Esophagus muscularis mucosa (tissue), 4 donors: ENCODE measurements at regions not wholly inside any gene's neighbourhood (a gene's known extent, or its start where the extent isn't known, plus 50 kb on each side); places are given as distances from the start of the nearest gene placed in this dataset.

Experiments
- DNase-seq: peaks from one replicate; pipeline ENCODE4 v3.0.0-alpha.2; 2017; ENCODE audit errors: extremely low spot score
- H3K27ac ChIP-seq, 4 donors: fragments of 200-600 bp; sonication (generic); replicated peaks in 1 of 4; 1 replicate in 3 of 4; 2 replicates in 1 of 4; pipeline ENCODE4 v1.5.1; 2016 to 2019; ENCODE audit warnings: mild to moderate bottlenecking in 1 of 4
- H3K27me3 ChIP-seq, 4 donors: fragments of 200-600 bp; sonication (generic); one replicate each; pipeline versions ENCODE4 v1.5.1 to v1.6.0; 2016 to 2019
- H3K36me3 ChIP-seq, 4 donors: fragments of 200-600 bp; sonication (generic); one replicate each; pipeline ENCODE4 v1.5.1; 2016 to 2019
- H3K4me1 ChIP-seq, 4 donors: fragments of 200-600 bp; sonication (generic); one replicate each; pipeline ENCODE4 v1.5.1; 2016 to 2019
- H3K4me3 ChIP-seq, 4 donors: fragments of 200-600 bp; sonication (generic); 1 replicate in 2 of 4; 2 replicates in 2 of 4; pipeline ENCODE4 v1.5.1; 2016 to 2019; ENCODE audit warnings: mild to moderate bottlenecking in 4 of 4, moderate library complexity in 1 of 4
- H3K9me3 ChIP-seq, 4 donors: fragments of 200-600 bp; sonication (generic); 1 replicate in 3 of 4; 2 replicates in 1 of 4; pipeline ENCODE4 v1.5.1; 2016 to 2019
- CTCF ChIP-seq, 3 experiments: fragments of 200-600 bp in 2 of 3; fragments of 450-650 bp in 1 of 3; sonication (generic) in 2 of 3; IDR thresholded peaks; one replicate each; pipeline ENCODE4 v1.5.1; 2017 to 2019; ENCODE audit warnings: antibody characterized with exemption in 3 of 3, mild to moderate bottlenecking in 2 of 3, moderate library complexity in 1 of 3
- EP300 ChIP-seq: sonication (generic); formaldehyde crosslinking; IDR thresholded peaks from one replicate; pipeline ENCODE4 v1.6.1; 2017; ENCODE audit warnings: antibody characterized with exemption
- POLR2A ChIP-seq: fragments of 450-650 bp; IDR thresholded peaks from one replicate; pipeline ENCODE4 v1.6.1; 2017; ENCODE audit warnings: antibody characterized with exemption, moderate library complexity, mild to moderate bottlenecking, low read depth
- POLR2AphosphoS5 ChIP-seq, 2 donors: sonication (generic); formaldehyde crosslinking; IDR thresholded peaks; one replicate each; pipeline ENCODE4 v1.6.1; 2017; ENCODE audit warnings: antibody characterized with exemption in 2 of 2
- WGBS: methylation state at CpG from one replicate; pipeline ENCODE4 v1.1.5; 2018; 5-methylcytosine and 5-hydroxymethylcytosine counted together
- intact Hi-C: fragments of 100-400 bp; cut with DNase I; formaldehyde crosslinking; loops from one replicate; pipeline ENCODE4 v1.15.1; 2023

GRCh38 chr11:29578806-29579205, 438.0 kb downstream of the KCNA4 start:
- no peaks in the 10 kb centered on the region for H3K4me1 ChIP-seq
- H3K27me3 ChIP-seq = no peaks in the 10 kb centered on the region
- WGBS = 96% methylated on average over 2 of the region's 2 CpGs
- TF ChIP-seq EP300 (no peak), POLR2A (no peak), CTCF (IDR thresholded peaks at IDR 0.05) (no peak), POLR2AphosphoS5 (IDR thresholded peaks at IDR 0.05) (no peak)
- H3K9me3 ChIP-seq = no peaks in the 10 kb centered on the region
- H3K36me3 ChIP-seq = no peaks in the 10 kb centered on the region
- DNase-seq = no peak
- no peak overlapping the region for H3K4me3 ChIP-seq
- H3K27ac ChIP-seq = no peak overlapping the region
- intact Hi-C loops = no loop called here

GRCh38 chr11:29564486-29564885, 452.3 kb downstream of the KCNA4 start:
- H3K4me3 ChIP-seq = no peak overlapping the region
- H3K36me3 ChIP-seq = no peaks in the 10 kb centered on the region
- no peaks in the 10 kb centered on the region for H3K4me1 ChIP-seq
- no peak for TF ChIP-seq POLR2AphosphoS5 (IDR thresholded peaks at IDR 0.05)
- no peak for TF ChIP-seq EP300
- no peak overlapping the region for H3K27ac ChIP-seq
- H3K27me3 ChIP-seq = no peaks in the 10 kb centered on the region
- H3K9me3 ChIP-seq = no peaks in the 10 kb centered on the region
- DNase-seq = no peak
- intact Hi-C loops = no loop called here

- intact Hi-C loops = no loop called here
- 62% methylated on average over 3 of the region's 3 CpGs for WGBS
- TF ChIP-seq CTCF (IDR thresholded peaks at IDR 0.05) = no peak
- no peak for TF ChIP-seq POLR2AphosphoS5 (IDR thresholded peaks at IDR 0.05)
- TF ChIP-seq EP300 = no peak
- no peak for TF ChIP-seq POLR2A
Measured at GRCh38 chr11:29562183-29562582, 454.6 kb downstream of the KCNA4 start.

GRCh38 chr11:29553990-29554389, 462.8 kb downstream of the KCNA4 start:
- Histone ChIP-seq H3K9me3 (no peaks in the 10 kb centered on the region), H3K4me3 (no peak overlapping the region), H3K27me3 (no peaks in the 10 kb centered on the region), H3K4me1 (peaks cover 0 to 7% (median 5%) of the 10 kb centered on the region in 4 donors), H3K36me3 (no peaks in the 10 kb centered on the region), H3K27ac (no peak overlapping the region)
- WGBS = 0% methylated on average over 1 of the region's 1 CpG
- TF ChIP-seq CTCF (IDR thresholded peaks at IDR 0.05) = no peak
- TF ChIP-seq EP300 = no peak
- TF ChIP-seq POLR2A = no peak
- no peak for TF ChIP-seq POLR2AphosphoS5 (IDR thresholded peaks at IDR 0.05)
- intact Hi-C loops = no loop called here
- no peak for DNase-seq

More at GRCh38 chr11:29562183-29562582, 454.6 kb downstream of the KCNA4 start:
- Histone ChIP-seq H3K4me1 (no peaks in the 10 kb centered on the region), H3K36me3 (no peaks in the 10 kb centered on the region), H3K4me3 (no peak overlapping the region), H3K27ac (no peak overlapping the region), H3K27me3 (no peaks in the 10 kb centered on the region), H3K9me3 (no peaks in the 10 kb centered on the region)
- no peak for DNase-seq

DNA sequence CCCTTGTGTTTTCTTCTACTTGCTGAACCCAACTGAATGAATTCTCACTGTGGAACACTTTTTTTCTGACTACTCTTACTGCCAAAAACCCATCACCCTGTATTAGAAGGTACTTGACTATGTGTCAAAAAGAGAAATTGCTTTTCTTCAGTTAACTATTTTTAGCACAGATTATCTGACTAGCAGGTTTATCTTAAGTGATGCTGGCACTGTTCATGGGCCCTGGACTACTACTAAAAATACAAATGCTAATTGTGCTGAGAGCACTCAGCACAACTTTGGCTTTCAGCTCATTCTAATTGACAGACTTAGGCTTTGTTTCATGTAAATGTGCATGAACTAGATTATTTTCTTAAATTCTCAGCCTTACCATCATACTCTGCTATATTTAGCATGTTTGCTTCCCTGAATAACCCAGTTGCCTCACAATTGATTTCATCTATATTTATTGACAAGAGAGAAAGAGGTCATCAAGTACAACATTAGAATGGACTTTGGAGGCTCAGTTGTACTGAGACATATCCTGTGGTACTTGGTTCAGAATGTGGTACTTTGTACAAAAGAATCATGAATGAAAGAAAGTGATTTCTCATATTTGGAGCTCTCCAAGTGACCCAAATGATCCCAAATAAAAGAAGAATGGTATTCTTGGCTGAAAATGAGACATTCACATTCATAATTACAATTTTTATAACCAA, 478.3 kb downstream of the KCNA4 start:
- H3K4me1 ChIP-seq = no peaks in the 10 kb centered on the region
- intact Hi-C loops = no loop called here
- DNase-seq = no peak
- H3K27ac ChIP-seq = no peak overlapping the region
- no peak for TF ChIP-seq POLR2AphosphoS5 (IDR thresholded peaks at IDR 0.05)
- no peak for TF ChIP-seq CTCF (IDR thresholded peaks at IDR 0.05)
- TF ChIP-seq POLR2A = no peak
- no peak for TF ChIP-seq EP300
- H3K27me3 ChIP-seq = no peaks in the 10 kb centered on the region
- H3K9me3 ChIP-seq = no peaks in the 10 kb centered on the region
- no peak overlapping the region for H3K4me3 ChIP-seq
- H3K36me3 ChIP-seq = no peaks in the 10 kb centered on the region
